GM19025 (cell line): ENCODE measurements at regions not wholly inside any gene's neighbourhood (a gene's known extent, or its start where the extent isn't known, plus 50 kb on each side); places are given as distances from the start of the nearest gene placed in this dataset.
"Not testable (repeated sequence)": the region's sequence is repeated elsewhere in the genome, so short reads cannot be mapped to it uniquely, and the experiment has no call there.

Source experiments
- ATAC-seq: cut with Tn5 transposase; IDR thresholded peaks from one replicate; pipeline ENCODE4 v1.9.1; 2021; ENCODE audit warnings: mild to moderate bottlenecking, low read depth, moderate library complexity; ENCODE audit not compliant: unreplicated experiment

DNA sequence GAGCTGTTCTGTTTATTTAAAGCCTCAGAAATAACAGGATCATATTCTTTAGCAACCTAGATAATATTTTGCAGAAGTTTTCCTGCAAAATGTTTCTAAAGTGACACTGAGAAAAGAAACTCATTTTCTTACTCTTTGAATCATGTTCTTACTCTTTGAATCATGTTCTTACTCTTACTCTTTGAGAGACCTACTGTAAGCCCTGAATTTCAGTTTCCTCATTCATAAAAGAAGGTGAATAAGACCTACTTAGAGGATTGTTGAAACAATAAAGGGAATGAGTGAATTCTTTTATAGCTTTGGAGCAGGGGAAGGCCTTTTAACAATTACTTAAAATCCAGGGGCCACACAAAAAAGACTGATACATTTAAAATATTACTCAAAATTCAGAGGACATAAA, 221.7 kb upstream of the CMC1 start:
- ATAC-seq: no peak

GRCh38 chr3:28022916-28023315, 218.5 kb upstream of the CMC1 start:
- no peak for ATAC-seq

- no peak for ATAC-seq
These were observed 212.9 kb upstream of the CMC1 start for GRCh38 chr3:28028554-28028953.

GRCh38 chr3:28033059-28033784, 208.2 kb upstream of the CMC1 start:
- ATAC-seq: no peak

GRCh38 chr3:28036599-28037575, 204.5 kb upstream of the CMC1 start:
- peak; percentile 68 for ATAC-seq

DNA sequence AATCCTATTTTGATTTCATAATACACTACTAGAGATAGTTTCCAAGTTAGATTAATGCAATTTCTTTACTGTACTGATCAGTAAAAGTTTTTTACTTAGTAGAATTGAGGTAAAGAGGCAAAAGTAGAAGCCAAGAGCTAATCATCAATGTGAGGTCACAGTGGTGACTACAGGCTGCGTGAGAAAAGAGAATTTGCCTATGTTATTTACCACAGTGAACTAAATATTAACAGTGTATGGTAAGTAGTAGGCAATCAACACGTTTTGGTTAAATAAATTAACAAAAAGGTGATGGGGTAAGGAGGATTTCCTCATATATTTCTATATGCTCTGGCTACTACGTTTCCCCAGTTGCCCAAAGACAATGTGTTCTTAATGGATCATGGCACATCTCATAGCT, 202.2 kb upstream of the CMC1 start:
- peak; percentile 38 for ATAC-seq

GRCh38 chr3:28039829-28040228, 201.6 kb upstream of the CMC1 start:
- ATAC-seq: no peak

DNA sequence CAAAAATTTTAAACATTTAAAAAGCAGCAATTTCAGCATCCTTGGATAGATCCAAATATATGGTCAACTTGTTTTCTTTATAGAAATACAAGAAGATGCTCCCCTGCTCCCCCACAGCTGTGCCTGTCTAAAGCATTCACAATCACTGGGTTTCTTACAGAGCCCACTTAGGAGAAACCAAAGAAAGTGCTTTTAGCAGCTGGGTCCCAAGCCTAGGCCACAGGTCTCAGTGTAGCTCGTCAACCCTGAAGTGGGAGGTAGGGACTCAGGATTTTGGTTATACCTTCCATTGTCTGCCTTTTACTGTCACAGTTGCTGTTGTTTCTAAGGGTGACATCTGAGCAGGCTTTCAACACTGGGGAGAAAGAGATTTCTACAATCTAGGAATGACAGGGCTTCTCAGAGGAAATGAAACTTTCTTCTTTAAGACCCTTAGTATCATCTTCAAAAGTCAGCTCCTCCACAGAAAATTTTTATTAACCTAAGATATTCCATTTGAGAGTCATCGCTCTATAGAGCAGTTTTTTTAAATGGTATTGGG, 199.3 kb upstream of the CMC1 start:
- ATAC-seq: peak; percentile 51

DNA sequence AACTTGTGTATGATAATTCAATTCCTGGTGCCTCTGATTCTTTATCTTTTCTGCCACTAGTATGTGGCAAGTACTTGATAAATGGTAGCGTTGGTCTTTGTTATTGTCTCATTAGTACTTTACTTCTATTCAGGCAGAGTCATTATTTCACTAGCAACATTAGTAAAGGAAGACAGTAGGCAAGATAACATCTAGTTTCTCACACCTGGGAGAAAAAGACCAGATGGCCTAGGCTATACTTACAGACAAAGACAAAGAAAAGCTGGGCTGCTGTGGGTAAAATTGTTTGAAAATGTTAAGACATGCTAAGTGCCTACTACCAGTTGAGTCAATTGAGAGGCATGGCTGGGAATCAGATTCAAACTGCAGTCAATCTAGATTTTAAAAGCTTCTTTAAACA, 198.7 kb upstream of the CMC1 start:
- ATAC-seq: no peak

GRCh38 chr3:28050120-28050519, 191.3 kb upstream of the CMC1 start:
- ATAC-seq: no peak

DNA sequence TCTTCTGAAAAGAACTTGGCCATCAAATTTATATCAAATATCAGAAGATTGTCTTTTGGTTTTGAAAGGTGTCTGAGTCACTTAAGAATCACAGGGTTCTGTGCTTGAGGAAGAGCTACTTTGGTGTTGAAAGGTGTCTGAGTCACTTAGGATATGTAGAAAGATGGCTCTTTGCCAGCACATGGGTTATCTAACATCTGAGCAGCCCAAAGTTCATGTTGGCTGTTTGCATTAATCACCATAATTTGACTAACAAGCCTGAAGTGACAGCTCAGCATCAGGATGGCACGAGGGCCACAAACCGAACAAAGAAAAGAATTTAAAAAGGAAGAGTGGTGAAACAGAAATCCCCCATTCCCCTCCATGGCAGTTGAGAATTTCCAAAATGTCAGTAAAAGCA, 190.5 kb upstream of the CMC1 start:
- ATAC-seq: no peak

DNA sequence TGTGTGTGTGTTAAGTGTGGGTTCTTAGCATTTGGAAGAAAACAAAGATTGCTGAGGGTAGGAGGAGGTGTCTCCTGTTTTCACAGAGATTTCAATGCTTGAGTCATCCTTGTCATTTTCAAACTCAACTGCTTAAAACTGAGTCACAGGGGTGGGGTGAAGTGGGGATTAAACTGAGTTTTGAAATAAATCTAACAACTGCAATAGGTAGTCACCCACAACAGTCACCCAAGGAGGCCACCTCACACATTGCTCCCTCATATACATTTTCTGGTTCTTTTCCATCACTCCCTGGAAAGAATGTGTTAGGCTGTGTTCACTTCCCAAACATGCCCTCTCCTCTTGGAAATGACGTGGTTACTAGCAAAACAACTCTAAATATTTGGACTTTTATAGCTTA, 187.7 kb upstream of the CMC1 start:
- no peak for ATAC-seq

GRCh38 chr3:28056806-28057205, 184.6 kb upstream of the CMC1 start:
- no peak for ATAC-seq

DNA sequence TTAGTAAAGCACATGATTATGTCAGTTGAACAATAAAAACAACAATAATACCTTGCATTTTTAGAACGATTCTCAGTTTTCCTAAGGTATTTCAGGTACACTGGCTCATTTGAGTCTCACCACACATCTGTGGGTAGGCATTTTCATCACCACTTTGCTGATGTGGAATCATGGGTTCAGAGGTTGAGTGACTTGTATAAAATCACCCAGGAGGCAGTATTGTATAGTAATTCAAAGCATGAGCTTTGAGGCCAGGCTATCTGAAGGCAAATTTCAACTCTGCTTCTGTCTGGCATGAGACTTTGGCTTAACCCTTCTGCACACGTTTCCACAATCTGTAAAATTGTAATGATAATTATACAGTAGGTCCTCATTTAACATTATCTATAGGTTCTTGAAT, 183.9 kb upstream of the CMC1 start:
- no peak for ATAC-seq

GRCh38 chr3:28059199-28059598, 182.2 kb upstream of the CMC1 start:
- ATAC-seq: not testable (repeated sequence)

- ATAC-seq: no peak
These were observed 175.4 kb upstream of the CMC1 start for GRCh38 chr3:28066020-28066419.

- no peak for ATAC-seq
These were observed 174.4 kb upstream of the CMC1 start for GRCh38 chr3:28067014-28067413.

DNA sequence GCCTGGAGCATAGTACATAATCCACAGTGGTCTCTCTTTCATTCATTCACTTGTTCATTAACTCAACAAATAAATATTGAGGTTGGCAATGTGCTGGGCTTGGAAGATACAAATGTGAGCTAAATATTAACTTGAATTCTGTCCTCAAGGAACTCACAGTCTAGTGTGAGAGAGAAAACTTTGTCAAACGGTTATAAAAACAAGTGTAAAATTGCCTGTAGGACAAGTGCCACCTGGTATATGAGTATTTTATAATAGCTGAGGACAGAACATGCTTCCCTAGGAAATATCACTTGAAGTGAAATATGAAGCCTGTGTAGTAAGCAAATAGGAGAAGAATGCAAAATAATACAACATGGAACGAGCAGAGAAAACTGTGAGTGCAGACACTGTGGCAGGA, 173.1 kb upstream of the CMC1 start:
- no peak for ATAC-seq

- no peak for ATAC-seq
These were observed 172.0 kb upstream of the CMC1 start for GRCh38 chr3:28069438-28069837.

DNA sequence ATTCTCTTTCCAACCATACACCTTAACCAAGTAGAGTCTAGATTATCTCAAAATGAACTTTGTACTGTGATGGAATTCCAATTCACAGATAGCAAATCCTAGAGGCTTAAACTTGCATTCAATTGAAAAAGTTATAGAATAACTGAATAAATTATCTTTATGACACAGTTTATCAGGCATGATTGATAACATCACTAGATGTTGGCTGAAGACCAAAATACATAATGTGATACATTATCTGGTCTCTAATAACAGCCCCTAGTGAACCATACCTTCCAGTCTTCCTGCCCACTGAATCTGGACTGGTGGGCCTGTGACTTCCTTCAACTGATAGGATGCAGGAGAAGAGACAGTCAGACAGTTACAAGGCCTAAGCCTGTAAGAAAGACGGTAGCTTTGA, 165.2 kb upstream of the CMC1 start:
- ATAC-seq: no peak

GRCh38 chr3:28077572-28077971, 163.8 kb upstream of the CMC1 start:
- no peak for ATAC-seq
